Activated CD4-positive, alpha-beta T cell treated with anti-CD3 and anti-CD28 coated beads for 24 hours (primary cell): ENCODE measurements at regions not wholly inside any gene's neighbourhood (a gene's known extent, or its start where the extent isn't known, plus 50 kb on each side); places are given as distances from the start of the nearest gene placed in this dataset.
"Not testable (repeated sequence)": the region's sequence is repeated elsewhere in the genome, so short reads cannot be mapped to it uniquely, and the experiment has no call there.

Experiments
- DNase-seq, 2 donors: peaks; one replicate each; pipeline ENCODE4 v3.0.0-alpha.2; 2020; ENCODE audit warnings: low read depth in 2 of 2

DNA sequence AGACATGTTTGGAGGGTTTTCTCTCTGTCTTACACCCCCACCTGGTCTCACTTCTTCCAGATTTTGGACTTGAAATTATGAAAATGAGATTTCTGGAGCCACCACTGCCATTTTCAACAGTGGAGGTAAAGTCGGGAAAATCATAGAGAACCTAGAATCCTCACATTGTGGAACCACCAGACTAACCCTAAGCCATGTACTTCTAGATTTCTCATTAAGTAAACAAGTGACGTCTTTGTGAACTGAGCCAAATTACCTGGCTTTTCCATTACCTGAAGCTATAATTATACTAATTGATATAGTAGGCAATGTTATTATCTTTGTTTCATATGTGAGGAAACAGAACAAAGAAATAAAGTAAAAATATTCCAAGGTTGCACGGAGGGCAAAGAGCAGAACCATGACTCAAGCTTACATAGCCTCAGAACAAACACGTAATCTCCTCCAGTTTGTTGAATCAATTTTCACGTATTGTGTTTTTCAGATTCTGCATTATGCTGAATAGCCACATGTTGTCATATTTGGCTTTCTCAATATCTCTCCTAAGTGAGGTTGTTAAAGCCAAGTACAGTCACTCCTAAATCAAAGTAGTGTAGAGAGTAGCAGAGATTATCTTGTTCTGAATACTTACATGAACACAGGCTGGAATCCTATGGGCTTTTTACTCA is 101.3 kb upstream of the CMC1 start:
- DNase-seq = no peak

DNA sequence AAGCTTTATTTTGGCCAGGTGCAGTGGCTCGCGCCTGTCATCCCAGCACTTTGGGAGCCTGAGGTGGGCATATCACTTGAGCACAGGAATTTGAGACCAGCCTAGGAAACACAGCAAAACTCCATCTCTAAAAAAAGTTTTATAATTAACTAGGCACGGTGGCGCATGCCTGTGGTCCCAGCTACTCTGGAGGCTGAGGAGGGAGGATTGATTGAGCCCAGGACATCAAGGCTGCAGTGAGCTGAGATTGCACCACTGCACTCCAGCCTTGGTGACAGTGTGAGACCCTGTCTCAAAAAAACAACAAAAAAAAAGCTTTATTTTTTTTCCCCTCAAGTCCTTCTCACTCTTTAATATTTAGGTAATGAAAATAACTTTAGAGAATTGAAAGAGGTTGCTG is 100.8 kb upstream of the CMC1 start:
- no peak for DNase-seq

- no peak for DNase-seq
Observed at GRCh38 chr3:28149960-28150359, 91.5 kb upstream of the CMC1 start.

DNA sequence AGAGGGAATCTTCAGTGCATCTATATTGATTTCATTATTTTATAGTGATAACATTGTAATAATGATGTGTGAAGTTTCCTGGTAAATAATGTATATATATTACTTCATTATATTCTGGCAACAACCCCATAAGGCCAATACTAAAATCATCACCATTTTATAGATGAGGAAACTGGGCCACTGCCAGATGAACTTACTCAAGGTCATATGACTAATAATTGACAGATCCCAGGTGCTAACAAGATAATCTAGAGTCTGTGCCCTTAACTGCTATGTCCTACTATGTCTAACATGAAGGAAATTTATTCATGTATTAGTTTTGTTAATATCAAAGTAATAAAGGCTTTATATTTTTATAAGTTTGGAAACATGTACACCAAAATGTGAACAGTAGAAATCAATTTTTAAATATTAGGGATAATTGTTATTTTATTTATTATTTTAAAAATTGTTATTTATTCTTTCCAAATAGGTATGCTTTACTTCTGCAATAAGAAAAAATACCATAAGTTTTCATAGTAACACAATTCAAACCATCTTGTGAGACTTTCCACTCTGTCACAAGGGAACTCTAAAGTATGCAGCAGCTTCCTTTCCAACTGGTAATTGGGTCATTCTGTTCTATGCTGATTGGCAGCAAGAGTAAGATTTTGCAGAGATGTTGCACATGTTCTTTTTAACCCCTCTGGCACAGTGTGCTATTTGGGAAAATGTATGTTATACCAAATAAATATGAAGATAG is 90.8 kb upstream of the CMC1 start:
- no peak for DNase-seq

GRCh38 chr3:28151207-28151550 is 90.2 kb upstream of the CMC1 start:
- no peak for DNase-seq

DNA sequence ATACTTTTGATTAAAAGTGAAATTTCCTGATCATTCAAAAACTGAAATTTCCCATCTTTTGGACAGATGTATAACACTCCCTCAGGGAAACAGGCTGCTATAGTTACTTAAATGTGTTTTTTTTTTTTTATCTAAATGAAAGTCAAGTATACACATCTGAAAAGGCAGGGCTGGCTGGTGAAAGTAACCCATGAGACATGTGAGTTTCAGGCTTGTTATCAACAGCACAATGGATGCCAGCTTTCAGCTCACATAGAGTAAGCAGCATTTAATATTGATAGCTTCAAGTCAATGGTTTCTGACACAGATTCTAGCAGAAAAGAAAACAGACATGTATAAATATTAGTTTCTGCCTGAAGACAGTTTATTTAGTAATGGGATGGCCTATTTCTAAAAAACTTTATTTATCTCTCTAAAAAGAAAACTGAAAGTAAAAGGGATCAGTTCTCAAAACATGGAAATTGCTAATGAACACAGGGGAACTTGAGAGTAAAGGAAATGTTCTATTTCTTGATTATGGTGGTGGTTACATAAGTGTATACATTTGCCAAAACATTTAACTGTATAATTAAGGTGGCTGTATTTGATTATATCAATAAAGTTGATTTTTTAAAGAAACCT is 89.7 kb upstream of the CMC1 start:
- DNase-seq = no peak

GRCh38 chr3:28155631-28156030 is 85.8 kb upstream of the CMC1 start:
- DNase-seq = no peak

DNA sequence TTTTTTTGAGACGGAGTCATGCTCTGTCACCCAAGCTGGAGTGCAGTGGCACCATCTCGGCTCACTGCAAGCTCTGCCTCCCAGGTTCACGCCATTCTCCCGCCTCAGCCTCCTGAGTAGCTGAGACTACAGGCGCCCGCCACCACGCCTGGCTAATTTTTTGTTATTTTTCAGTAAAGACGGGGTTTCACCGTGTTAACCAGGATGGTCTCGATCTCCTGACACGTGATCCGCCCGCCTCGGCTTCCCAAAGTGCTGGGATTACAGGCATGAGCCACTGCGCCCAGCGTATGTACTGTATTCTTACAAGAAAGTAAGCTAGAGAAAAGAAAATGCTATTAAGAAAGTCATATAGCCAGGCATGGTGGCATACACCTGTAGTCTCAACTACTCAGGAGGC is 84.8 kb upstream of the CMC1 start:
- not testable (repeated sequence) for DNase-seq

GRCh38 chr3:28171962-28172361 is 69.5 kb upstream of the CMC1 start:
- DNase-seq = no peak

DNA sequence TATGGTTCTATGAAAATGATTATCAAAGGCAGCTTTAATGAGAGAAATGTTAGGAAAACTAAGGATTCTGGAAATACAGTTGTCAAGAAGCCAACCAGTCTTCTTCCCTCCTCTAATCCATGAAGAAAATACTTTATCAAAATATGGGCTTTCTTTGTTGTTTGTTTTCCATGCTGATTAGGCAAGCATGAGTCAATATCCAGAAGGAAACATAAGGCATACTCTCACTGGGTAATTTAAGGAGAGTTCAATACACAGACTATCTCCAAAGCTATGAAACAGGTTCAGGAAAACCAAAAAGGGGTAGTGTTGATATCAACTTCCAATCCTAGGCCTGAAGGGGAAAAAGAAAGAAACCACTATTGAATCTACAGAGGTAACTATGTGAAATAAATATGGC is 68.7 kb upstream of the CMC1 start:
- no peak for DNase-seq

- DNase-seq = no peak
Observed at GRCh38 chr3:28173836-28174235, 67.6 kb upstream of the CMC1 start.

DNA sequence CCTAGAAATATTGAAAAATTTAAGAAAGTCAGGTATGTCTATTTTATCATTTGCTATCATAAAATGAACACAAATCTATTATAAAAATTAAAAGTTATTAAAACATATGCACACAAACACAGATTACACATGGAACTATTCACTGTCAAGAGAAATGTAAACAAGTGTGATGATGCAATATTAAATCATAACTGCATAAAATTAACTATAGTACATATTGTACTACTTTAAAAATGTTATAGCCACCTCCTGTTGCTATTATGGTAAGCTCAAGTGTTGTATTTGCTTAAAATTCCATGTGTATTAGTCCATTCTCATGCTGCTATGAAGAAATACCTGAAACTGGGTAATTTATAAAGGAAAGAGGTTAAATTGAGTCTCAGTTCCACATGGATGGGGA is 54.7 kb upstream of the CMC1 start:
- no peak for DNase-seq

GRCh38 chr3:28188686-28189085 is 52.7 kb upstream of the CMC1 start:
- no peak for DNase-seq

GRCh38 chr3:28191363-28191762 is 50.1 kb upstream of the CMC1 start:
- DNase-seq = no peak
